Mesodermal cell (in vitro differentiated cells): ENCODE measurements at regions not wholly inside any gene's neighbourhood (a gene's known extent, or its start where the extent isn't known, plus 50 kb on each side); places are given as distances from the start of the nearest gene placed in this dataset.

Experiments
- H3K27ac ChIP-seq: 2 replicates; pipeline ENCODE4 v1.7.0; 2013; ENCODE audit warnings: mild to moderate bottlenecking, low read depth, low read length, moderate library complexity; ENCODE audit not compliant: severe bottlenecking
- H3K36me3 ChIP-seq: 2 replicates; pipeline ENCODE4 v1.7.1; 2013; ENCODE audit warnings: mild to moderate bottlenecking, low read length, moderate library complexity; ENCODE audit not compliant: control insufficient read depth, insufficient read depth
- H3K4me1 ChIP-seq: one replicate; pipeline ENCODE4 v1.7.1; 2013; ENCODE audit warnings: mild to moderate bottlenecking, low read length; ENCODE audit not compliant: insufficient read depth, control insufficient read depth, poor library complexity, severe bottlenecking
- H3K4me3 ChIP-seq: 2 replicates; pipeline ENCODE4 v1.7.0; 2013; ENCODE audit warnings: low read length, control low read depth, mild to moderate bottlenecking; ENCODE audit not compliant: insufficient read depth, poor library complexity, severe bottlenecking; ENCODE audit errors: extremely low read depth
- H3K9me3 ChIP-seq: 2 replicates; pipeline ENCODE4 v1.7.1; 2013; ENCODE audit warnings: mild to moderate bottlenecking, low read length, moderate library complexity; ENCODE audit not compliant: control insufficient read depth
- WGBS, 2 experiments: methylation state at CpG; one replicate each; pipeline ENCODE4 v1.1.5; 2013; ENCODE audit warnings: missing lambda C conversion rate in 2 of 2; ENCODE audit not compliant: insufficient coverage in 2 of 2; 5-methylcytosine and 5-hydroxymethylcytosine counted together

DNA sequence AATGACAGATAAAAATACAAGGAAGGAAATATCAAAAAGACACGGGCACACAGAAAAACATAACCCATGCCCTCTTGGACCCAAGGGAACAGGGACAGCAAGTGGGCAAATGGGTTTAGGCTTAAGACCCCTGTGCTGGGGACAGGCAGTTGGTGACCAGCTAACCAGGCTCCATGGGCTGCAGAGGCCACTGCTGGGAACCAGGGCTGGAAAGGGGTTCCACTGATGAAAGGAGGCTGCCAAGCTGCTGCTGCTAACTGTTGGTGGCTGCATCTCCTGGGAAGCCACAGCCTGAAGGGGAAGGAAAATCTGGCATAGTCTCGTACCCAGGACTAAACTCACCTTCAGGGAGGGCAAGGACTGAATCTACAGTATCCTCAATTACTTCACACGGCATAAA lies 579.2 kb upstream of the MGMT start:
- Histone ChIP-seq H3K4me3 (no peak overlapping the region), H3K36me3 (no peaks in the 10 kb centered on the region), H3K9me3 (no peaks in the 10 kb centered on the region), H3K4me1 (no peaks in the 10 kb centered on the region), H3K27ac (no peak overlapping the region)
- 80% methylated on average over 1 of the region's 3 CpGs; no CpG with 5 or more reads in 1 of the 2 experiments for WGBS, 2 experiments

DNA sequence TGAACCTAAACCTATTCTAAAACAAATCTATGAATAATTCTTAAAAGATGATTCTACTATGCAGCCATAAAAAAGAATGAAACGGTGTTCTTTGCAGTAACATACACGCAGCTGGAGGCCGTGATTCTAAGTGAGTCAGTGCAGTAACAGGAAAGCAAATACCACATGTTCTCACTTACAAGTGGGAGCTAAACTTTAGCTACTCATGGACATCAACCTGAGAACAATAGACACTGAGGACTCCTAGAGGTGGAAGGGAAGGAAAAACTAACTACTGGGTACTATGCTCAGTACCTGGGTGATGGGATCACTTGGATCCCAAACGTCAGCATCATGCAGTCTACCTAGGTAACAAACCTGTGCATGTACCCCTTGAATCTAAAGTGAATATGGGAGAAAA lies 575.0 kb upstream of the MGMT start:
- Histone ChIP-seq H3K27ac (no peak overlapping the region), H3K4me1 (no peaks in the 10 kb centered on the region), H3K36me3 (no peaks in the 10 kb centered on the region), H3K9me3 (no peaks in the 10 kb centered on the region), H3K4me3 (no peak overlapping the region)
- WGBS, 2 experiments: 70 to 88% methylated on average over 1 to 2 of the region's 4 CpGs

DNA sequence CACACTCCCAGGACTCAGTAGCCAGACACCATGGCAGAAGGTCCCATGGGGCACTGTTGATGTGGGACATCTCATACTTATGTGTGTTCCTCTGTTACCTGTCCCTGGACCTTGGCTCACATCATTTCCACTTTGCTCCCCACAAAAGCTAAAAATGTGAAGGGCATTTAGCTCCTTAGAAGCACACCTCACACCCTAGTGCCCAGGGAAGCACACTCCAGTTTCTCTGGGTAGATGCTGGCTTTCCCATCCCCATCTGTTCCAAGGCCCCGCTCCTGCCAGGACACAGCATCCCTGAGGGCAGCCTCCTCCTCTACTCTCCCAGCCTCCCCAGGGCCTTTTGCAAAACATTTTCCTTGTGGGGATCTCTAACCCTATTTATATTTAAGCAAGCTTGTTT lies 572.4 kb upstream of the MGMT start:
- no peak overlapping the region for H3K27ac ChIP-seq
- no peaks in the 10 kb centered on the region for H3K9me3 ChIP-seq
- H3K4me1 ChIP-seq: no peaks in the 10 kb centered on the region
- WGBS, 2 experiments: 80 to 100% methylated on average over 1 of the region's 1 CpG
- no peaks in the 10 kb centered on the region for H3K36me3 ChIP-seq
- H3K4me3 ChIP-seq: no peak overlapping the region

DNA sequence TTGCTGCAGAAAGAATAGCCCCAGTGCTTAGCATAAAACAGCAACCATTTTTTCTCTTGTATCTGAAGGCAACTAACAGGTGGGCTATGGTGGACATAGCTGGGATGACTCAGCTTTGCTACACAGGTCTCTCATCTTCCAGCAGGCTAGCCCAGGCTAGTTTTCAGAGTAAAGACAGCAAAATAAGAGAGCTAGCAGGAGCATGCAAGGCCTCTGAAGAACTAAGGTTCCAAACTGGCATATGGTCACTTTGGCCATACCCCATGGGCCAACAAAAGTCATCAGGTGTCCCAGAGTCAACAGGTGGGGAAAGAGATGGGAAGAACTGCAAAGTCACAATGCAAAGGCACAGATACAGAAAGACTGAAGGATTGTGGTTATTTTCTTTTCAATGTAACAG lies 571.6 kb upstream of the MGMT start:
- Histone ChIP-seq H3K36me3 (no peaks in the 10 kb centered on the region), H3K4me1 (no peaks in the 10 kb centered on the region), H3K27ac (no peak overlapping the region), H3K4me3 (no peak overlapping the region), H3K9me3 (no peaks in the 10 kb centered on the region)

DNA sequence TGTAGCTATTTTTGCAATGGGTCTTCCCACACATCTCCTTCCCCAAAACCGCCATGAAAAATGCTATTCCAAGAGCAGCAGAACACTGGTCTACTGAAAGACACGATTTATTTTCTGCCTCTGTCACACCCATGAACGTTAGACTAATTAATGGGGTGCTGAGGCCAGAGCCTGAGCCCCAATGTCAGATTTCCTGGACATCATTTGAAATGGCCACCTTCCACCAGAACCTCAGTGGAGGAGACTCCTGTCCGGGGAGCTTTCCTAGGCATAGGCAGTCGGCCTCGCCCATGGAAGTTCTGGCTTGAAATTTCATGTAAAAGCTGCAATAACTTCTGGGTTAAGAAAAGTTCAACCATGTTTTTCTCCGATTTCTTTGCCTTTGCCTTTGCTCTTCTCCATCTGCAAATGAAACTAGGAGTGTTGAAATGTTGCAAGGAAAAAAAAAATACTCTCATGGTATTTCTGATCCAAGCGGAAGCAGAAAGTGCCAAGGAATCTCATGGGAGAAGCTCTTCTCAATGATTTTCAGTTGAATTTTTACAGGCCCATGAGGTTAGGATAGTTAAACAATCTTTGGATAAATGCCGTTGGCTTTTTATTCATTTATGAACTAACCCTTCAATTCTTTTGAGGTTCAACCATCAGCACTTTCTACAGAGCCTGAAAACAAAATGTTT lies 570.8 kb upstream of the MGMT start:
- Histone ChIP-seq H3K4me1 (no peaks in the 10 kb centered on the region), H3K27ac (no peak overlapping the region), H3K36me3 (no peaks in the 10 kb centered on the region), H3K4me3 (no peak overlapping the region), H3K9me3 (no peaks in the 10 kb centered on the region)
- 75 to 88% methylated on average over 3 to 4 of the region's 9 CpGs for WGBS, 2 experiments

DNA sequence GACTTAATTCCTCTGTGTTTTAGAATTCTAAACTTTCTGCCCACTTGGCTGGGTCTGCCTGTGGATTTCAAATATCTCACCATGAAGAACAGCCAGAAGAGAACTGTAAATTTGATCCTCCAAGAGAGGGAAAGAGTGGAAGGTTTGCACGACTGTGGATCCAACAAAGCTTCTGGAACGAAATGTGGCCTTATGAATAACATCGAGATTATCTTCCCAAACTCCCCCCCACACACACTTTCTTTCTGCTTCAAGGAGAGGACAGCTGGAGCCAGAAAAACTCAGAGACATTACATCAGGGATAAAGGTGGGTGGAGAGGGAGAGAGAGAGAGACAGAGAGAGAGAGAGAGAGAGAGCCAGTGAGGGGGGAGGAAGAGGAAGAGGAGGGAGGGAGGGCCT lies 570.1 kb upstream of the MGMT start:
- H3K27ac ChIP-seq: no peak overlapping the region

DNA sequence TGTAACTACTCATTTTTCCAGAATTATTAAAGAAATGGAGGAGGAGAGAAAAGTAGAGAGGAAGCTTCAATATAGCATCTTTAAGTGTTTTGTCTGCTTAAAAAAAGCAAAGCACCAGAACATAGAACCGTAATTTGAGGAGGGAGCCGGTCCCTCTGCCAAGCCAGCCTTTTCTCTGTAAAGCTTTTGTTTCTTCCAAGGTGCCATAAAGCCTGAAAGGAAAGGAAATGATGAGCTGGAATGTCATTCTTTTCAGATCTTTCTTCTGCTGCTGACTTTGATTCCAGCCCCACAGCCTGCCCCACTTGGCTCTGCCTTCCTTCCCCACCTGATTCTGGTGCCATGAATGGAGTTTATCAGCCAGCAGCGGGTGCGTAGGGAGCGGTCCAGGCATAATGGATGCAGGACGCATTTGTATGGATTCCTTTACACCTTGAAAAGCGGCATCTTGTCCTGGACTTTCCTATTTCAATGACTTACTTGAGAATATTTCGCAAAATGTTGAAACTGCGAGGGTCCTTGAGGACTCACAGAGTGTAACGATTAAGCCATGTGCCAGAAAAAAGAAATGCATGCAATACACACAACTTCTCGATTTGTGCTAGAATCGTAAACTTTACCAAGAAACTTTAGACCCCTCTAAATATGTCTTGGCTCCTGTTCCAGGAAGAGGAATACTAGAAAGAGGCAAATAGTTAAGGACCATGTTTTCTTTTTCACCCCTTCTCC lies 569.5 kb upstream of the MGMT start:
- no peaks in the 10 kb centered on the region for H3K9me3 ChIP-seq
- no peaks in the 10 kb centered on the region for H3K36me3 ChIP-seq
- no peak overlapping the region for H3K27ac ChIP-seq
- no peaks in the 10 kb centered on the region for H3K4me1 ChIP-seq
- no peak overlapping the region for H3K4me3 ChIP-seq
- WGBS, 2 experiments: 73 to 80% methylated on average over 9 to 10 of the region's 12 CpGs

More for the DNA sequence above, 570.1 kb upstream of the MGMT start:
- H3K4me3 ChIP-seq: no peak overlapping the region
- no peaks in the 10 kb centered on the region for H3K4me1 ChIP-seq
- WGBS, 2 experiments: no CpG with 5 or more reads among the region's 3 CpGs
- no peaks in the 10 kb centered on the region for H3K9me3 ChIP-seq
- H3K36me3 ChIP-seq: no peaks in the 10 kb centered on the region

DNA sequence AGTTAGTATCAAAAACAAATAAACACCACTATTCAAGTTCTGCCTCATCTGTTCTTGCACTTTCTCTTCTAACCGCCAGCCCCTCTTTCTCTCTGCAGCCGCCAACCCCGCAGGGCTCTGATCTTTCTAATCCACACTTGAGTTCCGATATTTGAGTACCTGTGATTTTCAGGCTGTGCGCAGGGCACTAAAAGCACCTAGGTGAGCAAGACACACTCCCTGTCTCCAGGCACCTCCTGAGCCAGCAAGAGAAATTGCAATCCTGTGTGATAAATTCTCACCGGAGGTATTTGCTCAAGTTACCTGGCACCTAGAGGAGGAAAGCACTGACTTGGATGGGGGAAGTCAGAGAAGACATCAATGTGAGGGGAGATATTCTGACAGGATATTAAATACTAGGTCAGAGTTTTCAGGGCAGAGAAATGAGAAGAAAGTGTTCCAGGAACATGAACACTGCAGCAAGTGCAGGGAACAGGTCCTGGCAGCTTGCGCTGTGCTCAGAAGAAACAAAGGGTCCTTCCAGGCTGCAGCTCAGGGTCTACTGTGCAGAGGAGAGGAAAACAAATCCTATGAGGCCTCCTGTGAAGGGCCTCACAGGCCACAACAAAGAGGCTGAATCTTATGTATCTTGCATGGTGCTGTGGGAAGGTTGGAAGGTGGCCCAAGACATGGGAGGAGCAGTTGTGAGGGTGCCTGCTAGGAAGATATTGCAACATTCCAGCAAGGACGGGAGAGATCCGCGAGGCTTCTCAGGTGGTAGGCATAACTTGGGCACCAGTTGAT lies 568.7 kb upstream of the MGMT start:
- H3K9me3 ChIP-seq: no peaks in the 10 kb centered on the region
- no peaks in the 10 kb centered on the region for H3K36me3 ChIP-seq
- no peak overlapping the region for H3K4me3 ChIP-seq
- 81 to 85% methylated on average over 10 of the region's 10 CpGs for WGBS, 2 experiments
- no peak overlapping the region for H3K27ac ChIP-seq
- H3K4me1 ChIP-seq: no peaks in the 10 kb centered on the region

DNA sequence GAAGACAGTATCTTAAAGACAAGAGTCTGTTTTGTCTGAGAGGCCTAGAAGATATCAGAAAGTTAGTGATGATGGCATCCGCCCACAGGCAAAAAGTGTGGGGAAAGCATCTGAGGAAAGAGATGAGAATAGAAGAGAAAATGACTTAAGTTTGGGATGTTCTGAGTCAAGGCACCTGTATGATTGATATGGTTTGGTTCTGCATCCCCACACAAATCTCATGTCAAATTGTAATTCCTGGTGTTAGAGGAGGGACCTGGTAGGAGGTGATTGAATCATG lies 568.2 kb upstream of the MGMT start:
- WGBS, 2 experiments: 83 to 89% methylated on average over 1 of the region's 1 CpG

DNA sequence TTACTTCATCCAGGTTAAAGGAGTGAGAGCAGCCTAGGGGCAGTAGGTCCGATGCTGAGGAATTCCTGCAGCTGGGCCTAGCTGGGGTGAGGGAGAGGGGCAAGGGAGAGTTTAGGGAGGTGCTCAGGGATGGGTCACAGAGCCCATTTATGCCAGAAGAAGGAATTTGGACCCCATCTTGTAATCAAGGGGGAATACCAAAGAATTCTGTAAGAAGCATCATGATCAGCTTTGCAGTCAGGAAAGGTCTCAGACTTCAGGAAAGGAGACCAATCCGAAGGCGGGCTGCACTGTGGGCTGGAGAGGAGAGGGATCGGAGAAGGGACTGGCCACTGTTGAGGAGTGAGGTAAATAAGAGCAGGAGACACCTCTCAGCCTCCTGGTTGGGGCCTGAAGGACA lies 566.6 kb upstream of the MGMT start:
- H3K27ac ChIP-seq: no peak overlapping the region
- WGBS, 2 experiments: 88 to 89% methylated on average over 4 of the region's 4 CpGs
- no peaks in the 10 kb centered on the region for H3K36me3 ChIP-seq
- no peaks in the 10 kb centered on the region for H3K9me3 ChIP-seq
- H3K4me1 ChIP-seq: no peaks in the 10 kb centered on the region
- no peak overlapping the region for H3K4me3 ChIP-seq

More for the DNA sequence above, 568.2 kb upstream of the MGMT start:
- H3K9me3 ChIP-seq: no peaks in the 10 kb centered on the region
- no peak overlapping the region for H3K4me3 ChIP-seq
- no peak overlapping the region for H3K27ac ChIP-seq
- no peaks in the 10 kb centered on the region for H3K36me3 ChIP-seq
- no peaks in the 10 kb centered on the region for H3K4me1 ChIP-seq

DNA sequence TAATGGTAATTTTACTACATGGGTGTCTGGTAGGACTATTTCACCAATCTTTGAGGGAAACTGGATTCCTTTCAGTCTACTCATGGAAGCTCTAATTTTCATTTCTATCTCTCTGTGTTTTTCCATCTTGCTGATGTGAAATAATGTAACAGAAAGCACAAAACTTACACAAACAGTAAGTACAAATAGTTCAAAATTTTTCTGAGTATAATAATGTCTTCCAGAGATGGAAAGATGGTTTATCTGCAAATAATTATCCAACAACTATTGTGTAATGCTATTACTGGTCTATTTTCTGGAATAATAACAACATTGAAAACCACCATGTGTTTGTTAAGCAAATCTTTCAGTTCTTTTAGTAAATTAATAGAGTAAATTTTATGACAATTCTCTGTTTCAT lies 565.8 kb upstream of the MGMT start:
- no peak overlapping the region for H3K4me3 ChIP-seq
- no peaks in the 10 kb centered on the region for H3K4me1 ChIP-seq
- no peak overlapping the region for H3K27ac ChIP-seq
- no peaks in the 10 kb centered on the region for H3K9me3 ChIP-seq
- H3K36me3 ChIP-seq: no peaks in the 10 kb centered on the region
